ENCODE measurements at regions not wholly inside any gene's neighbourhood (a gene's known extent, or its start where the extent isn't known, plus 50 kb on each side); places are given as distances from the start of the nearest gene placed in this dataset.

- Histone ChIP-seq H3K9ac (replicated peaks; ENCODE audit: extremely low read depth, insufficient read depth, low read length) (no peak overlapping the region), H3K9me1 (replicated peaks; ENCODE audit: control insufficient read depth, extremely low read depth, insufficient read depth, low read length) (no peaks in the 10 kb centered on the region), H3K4me1 (ENCODE audit: control insufficient read depth, extremely low read depth, insufficient read depth, low read length) (no peaks in the 10 kb centered on the region), H3K79me2 (ENCODE audit: control insufficient read depth, insufficient read depth, low read length) (no peaks in the 10 kb centered on the region), H3K27ac (ENCODE audit: insufficient read depth, low read depth, low read length) (no peak overlapping the region), H3K27me3 (ENCODE audit: control insufficient read depth in 2 of 2, insufficient read depth in 2 of 2, low read length in 2 of 2) (no peaks in the 10 kb centered on the region), H3K9me3 (replicated peaks; ENCODE audit: control insufficient read depth, insufficient read depth, low read length) (no peaks in the 10 kb centered on the region), H3K36me3 (ENCODE audit: control insufficient read depth in 2 of 2, extremely low read depth in 1 of 2, insufficient read depth in 2 of 2, low read length in 2 of 2) (no peaks in the 10 kb centered on the region), H2AFZ (ENCODE audit: low read depth, low read length) (no peak overlapping the region), H3K4me2 (ENCODE audit: insufficient read depth, low read length) (no peak overlapping the region), H4K20me1 (replicated peaks; ENCODE audit: control insufficient read depth, extremely low read depth, insufficient read depth, low read length) (no peaks in the 10 kb centered on the region), H3K4me3 (replicated peaks in 1 of 3; ENCODE audit: insufficient read depth in 1 of 3, low read depth in 1 of 3, low read length in 3 of 3) (no peak overlapping the region)
- dilution Hi-C loops (cut with MboI; ENCODE audit: extremely low pct_ligation_motif_present, low sequenced_read_pairs) (no loop called here), intact Hi-C loops (cut with micrococcal nuclease) (no loop called here)
- ChIA-PET POLR2A (interaction anchor here (0.7 kb wide), 1 partner anchor 424 kb away, joined by 5 read pairs; no protein-coding TSS in a partner anchor), CTCF (interaction anchor here (1.3 kb wide), 1 partner anchor 381 kb away, joined by 3 read pairs; no protein-coding TSS in a partner anchor)
- FAIRE-seq (no peak), DNase-seq (ENCODE audit: low read depth, low spot score) (no peak)
- TF ChIP-seq POLR2A (IDR thresholded peaks at IDR 0.05; ENCODE audit: low read depth, low read length) = no peak
- TF ChIP-seq GATA2 (IDR thresholded peaks at IDR 0.05; ENCODE audit: insufficient read depth, insufficient read length, low read depth, low read length) = no peak
- TF ChIP-seq POLR2AphosphoS5 (IDR thresholded peaks at IDR 0.05; ENCODE audit: insufficient read depth, low read depth, low read length) = no peak
- no peak for TF ChIP-seq JUN (IDR thresholded peaks at IDR 0.05; ENCODE audit: borderline replicate concordance, insufficient read depth, insufficient read length, low read depth)
- TF ChIP-seq FOS (IDR thresholded peaks at IDR 0.05; ENCODE audit: borderline replicate concordance, insufficient read depth, low read length) = no peak
- TF ChIP-seq MAX (IDR thresholded peaks at IDR 0.05; ENCODE audit: insufficient read depth, insufficient read length) = no peak
- no peak for TF ChIP-seq MYC (IDR thresholded peaks at IDR 0.05; ENCODE audit: low read depth, low read length)
- no peak for TF ChIP-seq EZH2 (IDR thresholded peaks at IDR 0.05; ENCODE audit: borderline replicate concordance, low read depth, low read length, severe bottlenecking)
- TF ChIP-seq CTCF (IDR thresholded peaks at IDR 0.05; ENCODE audit: extremely low read depth in 1 of 2, insufficient read depth in 1 of 2, low read depth in 1 of 2, low read length in 2 of 2) = no peak
- no TSS peak for BruUV-seq (replicated peaks)
These were observed 119.7 kb upstream of the MED13L start for GRCh38 chr12:116397148-116397547.
